ENCODE measurements at regions not wholly inside any gene's neighbourhood (a gene's known extent, or its start where the extent isn't known, plus 50 kb on each side); places are given as distances from the start of the nearest gene placed in this dataset.

DNA sequence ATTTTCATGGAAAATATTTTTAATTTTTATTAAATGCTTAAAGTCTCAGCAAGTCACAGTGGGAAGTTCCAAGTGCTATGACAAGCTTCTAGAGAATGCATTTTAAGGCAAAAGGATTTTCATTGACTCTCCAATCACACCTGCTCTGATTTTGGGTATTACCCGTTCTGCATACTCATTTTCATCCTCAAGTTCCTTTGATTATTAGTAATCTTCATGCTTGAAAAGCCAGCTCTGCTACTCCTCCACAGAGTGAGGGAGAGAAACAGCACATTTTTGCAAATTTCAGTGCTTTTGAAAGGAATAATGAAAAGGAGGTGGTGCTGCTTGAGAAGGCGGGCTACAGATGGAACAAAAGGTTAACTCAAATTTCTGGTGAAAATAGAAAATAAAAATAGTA lies 450.7 kb downstream of the NSUN3 start:
- TF ChIP-seq, protein P1, sequence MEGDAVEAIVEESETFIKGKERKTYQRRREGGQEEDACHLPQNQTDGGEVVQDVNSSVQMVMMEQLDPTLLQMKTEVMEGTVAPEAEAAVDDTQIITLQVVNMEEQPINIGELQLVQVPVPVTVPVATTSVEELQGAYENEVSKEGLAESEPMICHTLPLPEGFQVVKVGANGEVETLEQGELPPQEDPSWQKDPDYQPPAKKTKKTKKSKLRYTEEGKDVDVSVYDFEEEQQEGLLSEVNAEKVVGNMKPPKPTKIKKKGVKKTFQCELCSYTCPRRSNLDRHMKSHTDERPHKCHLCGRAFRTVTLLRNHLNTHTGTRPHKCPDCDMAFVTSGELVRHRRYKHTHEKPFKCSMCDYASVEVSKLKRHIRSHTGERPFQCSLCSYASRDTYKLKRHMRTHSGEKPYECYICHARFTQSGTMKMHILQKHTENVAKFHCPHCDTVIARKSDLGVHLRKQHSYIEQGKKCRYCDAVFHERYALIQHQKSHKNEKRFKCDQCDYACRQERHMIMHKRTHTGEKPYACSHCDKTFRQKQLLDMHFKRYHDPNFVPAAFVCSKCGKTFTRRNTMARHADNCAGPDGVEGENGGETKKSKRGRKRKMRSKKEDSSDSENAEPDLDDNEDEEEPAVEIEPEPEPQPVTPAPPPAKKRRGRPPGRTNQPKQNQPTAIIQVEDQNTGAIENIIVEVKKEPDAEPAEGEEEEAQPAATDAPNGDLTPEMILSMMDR (IDR thresholded peaks at IDR 0.05; ENCODE audit: partially characterized antibody, unreplicated experiment) = no peak
- Mint-ChIP-seq H3K27me3 (ENCODE audit: unreplicated experiment) (no peaks in the 10 kb centered on the region), H3K4me1 (ENCODE audit: low read depth, unreplicated experiment) (peaks cover 9% of the 10 kb centered on the region), H3K4me3 (ENCODE audit: unreplicated experiment) (no peak overlapping the region), H3K36me3 (ENCODE audit: unreplicated experiment) (no peaks in the 10 kb centered on the region), H3K27ac (ENCODE audit: unreplicated experiment) (no peak overlapping the region), H3K9me3 (ENCODE audit: unreplicated experiment) (no peaks in the 10 kb centered on the region)
- DNase-seq = no peak

DNA sequence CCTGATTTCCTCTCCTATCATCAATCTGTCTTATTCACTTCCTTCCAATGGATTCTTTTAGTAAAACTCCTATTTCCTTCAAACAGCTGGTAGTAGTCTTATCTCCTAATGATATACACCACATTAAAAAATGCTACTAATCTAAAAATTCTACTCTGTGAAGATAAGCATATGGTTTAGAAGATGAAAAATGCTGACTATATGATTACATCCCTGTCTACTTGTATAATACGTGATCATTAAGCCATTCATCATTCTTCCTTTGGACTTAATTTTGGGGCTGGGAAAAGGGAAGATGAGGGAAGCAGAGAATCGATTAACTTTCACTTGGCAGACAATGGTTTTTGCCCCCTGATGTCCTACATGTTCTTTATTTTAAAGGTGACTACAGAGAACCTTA lies 453.1 kb downstream of the NSUN3 start:
- Mint-ChIP-seq H3K4me1 (ENCODE audit: low read depth, unreplicated experiment) (peaks cover 11% of the 10 kb centered on the region), H3K9me3 (ENCODE audit: unreplicated experiment) (no peaks in the 10 kb centered on the region), H3K36me3 (ENCODE audit: unreplicated experiment) (no peaks in the 10 kb centered on the region), H3K27ac (ENCODE audit: unreplicated experiment) (no peak overlapping the region), H3K27me3 (ENCODE audit: unreplicated experiment) (no peaks in the 10 kb centered on the region), H3K4me3 (ENCODE audit: unreplicated experiment) (no peak overlapping the region)
- DNase-seq = no peak
- TF ChIP-seq, protein P1 (IDR thresholded peaks at IDR 0.05; ENCODE audit: partially characterized antibody, unreplicated experiment) = no peak

DNA sequence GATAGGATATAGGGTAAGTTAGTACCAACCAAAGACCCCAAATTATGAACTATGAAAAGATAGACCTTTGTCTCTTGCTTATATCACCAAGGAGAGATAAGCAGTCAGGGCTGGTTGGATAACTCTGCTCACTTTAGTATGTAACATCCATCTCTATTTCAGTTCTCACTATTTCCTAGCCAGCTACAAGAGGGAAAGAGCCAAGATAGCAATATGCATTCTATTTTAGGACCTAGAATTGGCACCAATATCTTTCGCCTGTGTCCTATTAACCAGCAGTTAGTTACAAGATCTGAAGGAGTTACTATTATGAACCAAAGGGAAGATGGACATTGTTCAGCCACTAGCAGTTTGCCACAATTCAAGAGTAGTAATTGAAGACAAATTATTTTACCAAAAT lies 457.5 kb downstream of the NSUN3 start:
- Mint-ChIP-seq H3K27me3 (ENCODE audit: unreplicated experiment) (no peaks in the 10 kb centered on the region), H3K4me3 (ENCODE audit: unreplicated experiment) (no peak overlapping the region), H3K4me1 (ENCODE audit: low read depth, unreplicated experiment) (peaks cover 20% of the 10 kb centered on the region), H3K36me3 (ENCODE audit: unreplicated experiment) (no peaks in the 10 kb centered on the region), H3K9me3 (ENCODE audit: unreplicated experiment) (no peaks in the 10 kb centered on the region), H3K27ac (ENCODE audit: unreplicated experiment) (no peak overlapping the region)
- no peak for DNase-seq
- TF ChIP-seq, protein P1 (IDR thresholded peaks at IDR 0.05; ENCODE audit: partially characterized antibody, unreplicated experiment) = no peak

DNA sequence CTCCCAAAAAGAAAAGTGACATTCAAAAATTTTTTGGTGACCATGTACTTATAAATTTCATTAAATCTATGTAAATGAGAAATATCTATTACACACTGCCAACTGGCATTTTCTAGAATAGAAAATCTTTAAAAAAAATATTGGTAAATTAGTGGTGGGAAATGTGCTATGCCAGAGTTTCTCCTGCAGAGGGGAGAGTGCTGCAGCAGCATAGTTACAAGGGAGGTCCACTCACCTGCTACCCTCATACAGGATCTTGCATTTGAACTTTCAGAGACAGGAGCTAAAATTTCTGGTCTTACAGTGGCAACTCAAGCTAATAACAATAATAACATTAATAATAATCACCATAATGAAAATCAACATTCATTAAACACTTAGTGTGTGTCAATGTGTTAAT lies 459.6 kb downstream of the NSUN3 start:
- H3K4me3 Mint-ChIP-seq (ENCODE audit: unreplicated experiment) = no peak overlapping the region
- no peak overlapping the region for H3K27ac Mint-ChIP-seq (ENCODE audit: unreplicated experiment)
- H3K9me3 Mint-ChIP-seq (ENCODE audit: unreplicated experiment) = no peaks in the 10 kb centered on the region
- H3K4me1 Mint-ChIP-seq (ENCODE audit: low read depth, unreplicated experiment) = peaks cover 15% of the 10 kb centered on the region
- no peaks in the 10 kb centered on the region for H3K27me3 Mint-ChIP-seq (ENCODE audit: unreplicated experiment)
- TF ChIP-seq, protein P1 (IDR thresholded peaks at IDR 0.05; ENCODE audit: partially characterized antibody, unreplicated experiment) = peak; percentile 34
- DNase-seq = no peak
- no peaks in the 10 kb centered on the region for H3K36me3 Mint-ChIP-seq (ENCODE audit: unreplicated experiment)

DNA sequence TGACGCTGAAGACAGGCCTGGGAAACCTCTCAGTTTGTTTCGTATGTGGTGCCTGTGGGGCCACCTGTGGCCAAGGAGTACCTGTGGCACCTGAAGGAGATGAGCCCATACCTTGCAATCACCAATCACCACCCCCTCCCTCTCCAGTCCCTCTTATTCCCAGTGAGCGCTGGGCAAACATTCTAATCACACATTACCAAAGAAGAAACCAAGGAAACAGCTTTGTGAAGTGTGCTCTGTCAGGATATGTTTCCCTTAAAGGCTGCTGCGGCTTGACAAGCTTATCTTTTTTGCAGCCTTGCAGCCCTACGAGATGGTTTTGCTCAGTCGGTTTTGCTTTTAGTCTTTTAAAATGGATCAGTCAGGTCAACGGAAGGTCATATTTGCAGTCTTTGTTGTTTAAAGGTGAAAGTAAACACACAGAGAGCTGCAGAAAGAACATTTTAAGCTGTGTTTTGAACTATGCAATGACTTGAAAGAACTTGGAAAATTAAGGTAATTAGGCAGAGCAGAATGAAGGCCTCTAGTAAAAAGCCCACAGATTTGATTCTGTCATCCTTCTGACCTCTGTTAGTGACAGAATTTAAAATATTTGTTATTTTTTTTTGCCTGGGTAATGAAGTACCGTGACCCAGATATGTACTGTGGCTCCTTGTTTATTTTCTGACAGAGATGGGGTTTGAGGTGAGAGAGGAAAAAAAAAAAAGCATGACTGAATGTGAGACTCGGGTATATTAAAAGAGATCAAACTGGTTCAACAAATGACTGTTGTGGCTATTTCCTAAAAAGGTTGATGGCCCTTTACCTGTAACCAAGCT lies 461.4 kb downstream of the NSUN3 start:
- DNase-seq = no peak
- no peaks in the 10 kb centered on the region for H3K9me3 Mint-ChIP-seq (ENCODE audit: unreplicated experiment)
- TF ChIP-seq, protein P1 (IDR thresholded peaks at IDR 0.05; ENCODE audit: partially characterized antibody, unreplicated experiment) = no peak
- peaks cover 10% of the 10 kb centered on the region for H3K4me1 Mint-ChIP-seq (ENCODE audit: low read depth, unreplicated experiment)
- H3K36me3 Mint-ChIP-seq (ENCODE audit: unreplicated experiment) = no peaks in the 10 kb centered on the region
- no peaks in the 10 kb centered on the region for H3K27me3 Mint-ChIP-seq (ENCODE audit: unreplicated experiment)
- no peak overlapping the region for H3K4me3 Mint-ChIP-seq (ENCODE audit: unreplicated experiment)
- no peak overlapping the region for H3K27ac Mint-ChIP-seq (ENCODE audit: unreplicated experiment)

All from glutamatergic neuron (in vitro differentiated cells).